NCI-H748 (cell line): ENCODE measurements at regions not wholly inside any gene's neighbourhood (a gene's known extent, or its start where the extent isn't known, plus 50 kb on each side); places are given as distances from the start of the nearest gene placed in this dataset.
A peak's percentile ranks its signal among the peaks of the same experiment; 100 is the strongest.
"Not testable (repeated sequence)": the region's sequence is repeated elsewhere in the genome, so short reads cannot be mapped to it uniquely, and the experiment has no call there.

ENCODE experiments used
- DNase-seq: peaks from one replicate; lab custom pipeline; 2025; ENCODE audit not compliant: unreplicated experiment; lab: John Stamatoyannopoulos, UW

DNA sequence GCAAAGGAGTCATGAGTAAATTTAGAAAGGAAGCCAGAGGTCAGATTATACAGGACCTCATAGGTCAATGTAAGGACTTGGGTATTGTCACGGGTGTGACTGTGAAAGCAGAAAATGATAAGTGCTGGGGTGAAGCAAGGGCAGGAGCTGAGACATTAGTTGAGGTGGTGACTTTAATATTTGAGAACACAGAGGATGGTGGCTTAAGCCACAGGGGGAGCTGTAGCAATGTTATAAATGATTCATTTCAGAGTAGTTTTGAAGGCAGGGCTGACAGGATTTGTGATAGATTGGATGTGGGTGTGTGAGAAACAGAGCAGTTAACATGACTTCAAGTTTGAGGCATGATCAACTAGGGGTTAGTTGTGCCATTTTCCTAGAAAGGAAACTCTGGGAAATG, 659.9 kb downstream of the EPM2A start:
- peak; percentile 6 for DNase-seq

GRCh38 chr6:145076115-145076841, 659.0 kb downstream of the EPM2A start:
- no peak for DNase-seq

DNA sequence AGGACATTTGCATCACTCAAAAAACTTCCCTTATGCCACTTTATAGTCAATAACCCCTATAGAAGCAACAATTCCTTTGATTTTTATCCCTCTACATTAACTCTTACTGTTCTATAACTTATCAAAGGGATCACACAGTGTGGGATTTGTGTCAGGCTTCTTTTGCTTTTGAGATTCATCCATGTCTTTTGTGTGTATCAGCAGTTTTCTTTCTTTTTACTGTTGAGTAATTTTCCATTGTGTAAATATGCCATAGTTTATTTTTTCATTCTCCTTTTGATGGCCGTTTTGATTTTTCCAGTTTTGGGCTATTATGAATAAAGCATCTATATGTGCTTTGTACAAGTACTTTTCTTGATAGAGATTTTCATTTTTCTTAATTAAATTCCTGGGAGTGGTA, 657.9 kb downstream of the EPM2A start:
- DNase-seq, result no peak

GRCh38 chr6:145080651-145081050, 654.7 kb downstream of the EPM2A start:
- no peak for DNase-seq

GRCh38 chr6:145081677-145082076, 653.6 kb downstream of the EPM2A start:
- no peak for DNase-seq

- no peak for DNase-seq
Measured at GRCh38 chr6:145082359-145082758, 653.0 kb downstream of the EPM2A start.

GRCh38 chr6:145086197-145086596, 649.1 kb downstream of the EPM2A start:
- DNase-seq, result peak; percentile 67

DNA sequence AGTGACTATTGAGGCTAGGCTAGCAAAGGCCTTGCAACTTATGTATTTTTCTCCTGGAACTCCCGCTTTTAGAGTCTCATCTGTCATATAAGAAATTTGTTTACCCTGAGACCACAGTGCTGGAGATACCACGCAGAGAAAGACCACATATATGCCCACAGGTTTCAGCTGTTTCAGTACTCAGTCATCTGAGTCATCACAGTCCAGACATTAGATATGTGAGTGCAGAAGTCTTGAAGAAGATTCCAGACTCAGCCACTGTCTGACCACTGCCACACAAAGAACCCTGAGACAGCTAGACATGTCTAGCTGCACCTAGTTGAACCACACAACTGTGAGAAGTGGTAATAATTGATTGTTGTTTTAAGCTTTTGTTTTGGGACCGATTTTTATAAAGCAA, 648.3 kb downstream of the EPM2A start:
- DNase-seq, result no peak

DNA sequence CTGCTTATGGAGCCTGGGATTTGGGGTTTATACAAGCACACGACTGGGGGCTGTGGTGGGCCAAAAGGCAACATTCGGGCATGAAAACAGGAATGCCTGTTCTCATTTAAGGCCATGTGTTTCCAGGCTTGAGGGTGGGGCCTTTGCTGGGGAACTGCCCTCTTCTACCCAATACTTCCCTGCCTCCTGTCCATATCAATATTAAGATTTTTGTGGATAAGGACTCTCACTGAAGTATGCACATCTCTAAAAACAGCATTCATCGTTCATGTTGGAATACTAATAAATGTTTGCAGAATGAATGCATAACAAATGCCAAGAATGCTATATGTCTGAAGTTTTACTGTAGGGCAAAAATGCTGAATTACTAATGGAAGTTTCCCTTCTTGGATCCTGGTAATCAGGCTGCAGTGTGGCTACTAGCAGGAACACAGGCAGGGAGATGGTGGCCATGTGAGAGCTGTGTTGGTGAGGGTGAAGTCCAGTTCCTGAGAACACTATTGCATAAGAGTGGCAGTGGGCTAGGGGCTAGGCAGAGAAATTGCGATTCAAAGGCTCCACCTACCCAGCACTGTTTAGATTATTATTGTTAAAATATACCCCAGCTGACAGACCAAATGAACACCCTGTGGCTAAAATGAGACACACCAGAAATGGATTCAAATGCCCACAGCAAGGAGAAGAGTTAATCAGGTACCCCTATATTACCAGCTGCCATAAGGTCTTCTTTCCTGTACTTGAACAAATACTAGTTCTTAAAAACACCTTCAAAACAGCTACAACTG, 644.3 kb downstream of the EPM2A start:
- no peak for DNase-seq

GRCh38 chr6:145091586-145092142, 643.7 kb downstream of the EPM2A start:
- DNase-seq, result no peak

DNA sequence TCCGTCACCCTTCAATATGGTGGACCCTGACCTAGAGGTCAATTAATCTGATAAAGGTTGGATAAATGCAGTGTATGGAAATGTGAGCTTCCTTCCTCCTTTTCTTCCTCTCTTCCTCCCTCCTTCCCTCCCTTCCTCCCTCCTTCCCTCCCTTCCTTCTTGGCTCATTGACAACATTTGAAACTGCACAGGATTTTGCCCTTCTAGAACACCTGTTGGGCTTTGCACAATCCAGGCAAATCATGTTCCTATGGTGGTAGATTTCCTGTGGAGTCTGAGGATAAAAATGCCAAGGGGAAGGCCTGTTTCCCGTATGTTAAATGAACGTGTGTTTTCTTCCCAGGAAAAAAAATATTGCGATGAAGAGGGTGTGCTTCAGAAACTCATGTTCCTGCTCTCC, 642.8 kb downstream of the EPM2A start:
- no peak for DNase-seq

GRCh38 chr6:145093226-145093625, 642.1 kb downstream of the EPM2A start:
- no peak for DNase-seq

- no peak for DNase-seq
Measured at GRCh38 chr6:145096846-145097245, 638.5 kb downstream of the EPM2A start.

GRCh38 chr6:145098127-145098526, 637.2 kb downstream of the EPM2A start:
- not testable (repeated sequence) for DNase-seq

GRCh38 chr6:145099713-145100112, 635.6 kb downstream of the EPM2A start:
- DNase-seq, result no peak

- no peak for DNase-seq
Measured at GRCh38 chr6:145110109-145110508, 625.2 kb downstream of the EPM2A start.

- DNase-seq, result not testable (repeated sequence)
Measured at GRCh38 chr6:145111407-145111806, 623.9 kb downstream of the EPM2A start.

DNA sequence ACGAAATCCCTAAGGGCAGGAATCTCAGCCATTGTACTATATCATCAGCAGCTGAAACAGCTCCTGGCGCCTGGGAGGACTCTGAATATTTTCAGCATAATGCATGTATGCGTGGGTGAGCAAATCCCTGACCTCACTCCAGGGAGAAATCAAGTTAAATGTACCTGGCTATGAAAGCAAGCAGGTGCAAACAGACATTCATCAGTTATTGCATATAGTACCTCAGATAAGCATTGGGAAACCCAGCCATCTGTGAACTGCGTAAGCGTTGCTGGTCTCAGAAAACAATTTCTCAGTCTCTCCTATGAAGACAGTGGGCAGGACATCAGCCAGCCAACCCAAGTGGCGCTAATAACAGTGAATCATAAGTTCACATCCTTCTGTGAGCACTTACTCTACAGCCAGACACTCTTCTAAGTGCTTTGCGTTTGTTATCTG, 622.6 kb downstream of the EPM2A start:
- no peak for DNase-seq

DNA sequence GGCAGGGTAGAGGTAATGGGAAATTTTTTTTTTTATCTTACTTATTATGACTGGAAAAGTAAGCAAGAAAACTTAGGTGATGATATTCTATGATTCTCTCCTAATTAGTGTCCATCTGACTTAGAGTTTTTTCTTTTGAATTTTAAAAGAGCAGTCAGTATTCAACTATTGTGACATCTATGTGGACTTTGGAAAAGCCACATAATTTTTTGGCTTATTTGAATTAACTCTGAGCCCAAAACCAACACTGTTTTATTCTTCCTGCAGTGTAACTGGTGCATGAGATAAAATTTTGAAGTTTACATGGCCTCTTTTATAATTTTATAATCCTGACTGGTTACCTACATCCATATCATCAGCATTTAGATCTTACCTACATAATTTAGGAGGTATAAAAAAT, 619.7 kb downstream of the EPM2A start:
- DNase-seq, result no peak

DNA sequence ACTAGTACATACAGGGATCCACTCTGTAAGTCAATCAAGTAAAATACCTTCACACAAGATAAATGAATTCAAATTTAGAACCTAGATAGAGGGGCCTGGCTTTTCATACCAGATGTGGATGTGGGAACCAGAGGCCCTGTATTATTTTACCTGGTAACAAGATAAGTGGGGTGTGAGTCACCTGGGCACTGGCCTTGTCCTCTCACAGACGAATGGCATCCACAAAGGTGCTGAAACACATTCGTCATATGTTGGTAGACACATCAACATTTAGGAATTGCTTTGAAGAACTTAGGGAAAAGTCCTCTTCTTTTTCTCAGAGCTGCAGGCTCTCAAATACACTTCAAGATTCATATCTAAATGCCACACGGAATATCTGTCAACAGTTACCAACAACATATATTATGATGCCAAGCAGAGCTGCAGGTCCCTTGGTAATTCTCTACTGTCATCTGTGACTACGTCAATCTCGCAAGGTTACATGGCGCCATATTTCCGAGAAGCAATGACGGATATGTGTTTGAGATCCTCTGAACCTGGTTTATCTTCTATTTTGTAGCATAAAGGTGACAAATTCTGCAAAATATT, 618.6 kb downstream of the EPM2A start:
- no peak for DNase-seq

GRCh38 chr6:145118224-145118623, 617.1 kb downstream of the EPM2A start:
- no peak for DNase-seq

- peak; percentile 16 for DNase-seq
Measured at GRCh38 chr6:145119081-145119480, 616.2 kb downstream of the EPM2A start.
